B cell (primary cell): ENCODE measurements at regions not wholly inside any gene's neighbourhood (a gene's known extent, or its start where the extent isn't known, plus 50 kb on each side); places are given as distances from the start of the nearest gene placed in this dataset.

Experiments
- ATAC-seq: fragments of 200-7000 bp; cut with Tn5 transposase; one replicate; pipeline ENCODE4 v1.10.0; 2021; ENCODE audit warnings: low read depth, mild to moderate bottlenecking, moderate number of reproducible peaks, moderate library complexity
- CTCF ChIA-PET: fragments of 350-600 bp; sonication (Branson Sonifier 250); formaldehyde crosslinking; loops from one replicate; lab custom pipeline; 2021; ENCODE audit warnings: antibody characterized with exemption, inconsistent platforms; lab: Charles Lee
- POLR2A ChIA-PET: fragments of 350-600 bp; sonication (Branson Sonifier 250); formaldehyde crosslinking; loops from one replicate; lab custom pipeline; 2021; ENCODE audit warnings: antibody characterized with exemption; lab: Charles Lee
- DNase-seq: peaks from one replicate; pipeline ENCODE4 v3.0.0; 2013
- H2AFZ ChIP-seq: 2 replicates; pipeline ENCODE4 v1.6.1; 2012; ENCODE audit warnings: mild to moderate bottlenecking, low read depth, low read length; ENCODE audit not compliant: insufficient read depth, poor library complexity, severe bottlenecking
- H3K27ac ChIP-seq, 2 donors: 1 replicate in 1 of 2; 2 replicates in 1 of 2; pipeline ENCODE4 v1.5.1; 2012 to 2013; ENCODE audit warnings: low read length in 2 of 2, mild to moderate bottlenecking in 2 of 2, moderate library complexity in 1 of 2
- H3K27me3 ChIP-seq, 4 experiments: fragments of 200-600 bp in 1 of 4; sonication (generic) in 1 of 4; replicated peaks in 1 of 4; 1 replicate in 2 of 4; 2 replicates in 2 of 4; pipeline versions ENCODE4 v1.6.1 to v1.7.0; 2013 to 2016; ENCODE audit warnings: low read length in 3 of 4, mild to moderate bottlenecking in 2 of 4, mixed read lengths in 1 of 4, moderate library complexity in 1 of 4; ENCODE audit not compliant: insufficient read depth in 4 of 4, control insufficient read depth in 3 of 4; ENCODE audit errors: control extremely low read depth in 1 of 4
- H3K36me3 ChIP-seq, 2 experiments: replicated peaks in 1 of 2; 1 replicate in 1 of 2; 2 replicates in 1 of 2; pipeline versions ENCODE4 v1.6.1 to v1.7.1; 2013; ENCODE audit warnings: low read length in 1 of 2; ENCODE audit not compliant: insufficient read depth in 2 of 2, control insufficient read depth in 1 of 2; ENCODE audit errors: control extremely low read depth in 1 of 2, extremely low read depth in 1 of 2
- H3K4me1 ChIP-seq, 2 donors: fragments of 200-600 bp in 1 of 2; sonication (generic) in 1 of 2; 1 replicate in 1 of 2; 2 replicates in 1 of 2; pipeline versions ENCODE4 v1.5.1 to v1.6.1; 2013 to 2017; ENCODE audit warnings: low read length in 2 of 2; ENCODE audit not compliant: control insufficient read depth in 2 of 2, insufficient read depth in 2 of 2
- H3K4me2 ChIP-seq: replicated peaks from 2 replicates; pipeline ENCODE3; 2012; ENCODE audit warnings: mild to moderate bottlenecking, low read depth, low read length; ENCODE audit not compliant: poor library complexity, severe bottlenecking
- H3K4me3 ChIP-seq, 5 experiments: fragments of 200-600 bp in 1 of 5; sonication (generic) in 1 of 5; 1 replicate in 3 of 5; 2 replicates in 2 of 5; pipeline versions ENCODE4 v1.5.1 to v1.7.0; 2011 to 2016; ENCODE audit warnings: low read length in 4 of 5, mild to moderate bottlenecking in 4 of 5, low read depth in 2 of 5, control low read depth in 1 of 5, moderate library complexity in 1 of 5; ENCODE audit not compliant: insufficient read depth in 1 of 5; ENCODE audit errors: control extremely low read depth in 1 of 5, extremely low read depth in 1 of 5
- H3K79me2 ChIP-seq: fragments of 200-600 bp; sonication (generic); one replicate; pipeline ENCODE4 v1.6.0; 2016; ENCODE audit warnings: low read length; ENCODE audit not compliant: control insufficient read depth, insufficient read depth
- H3K9ac ChIP-seq: fragments of 200-600 bp; sonication (generic); 2 replicates; pipeline ENCODE4 v1.6.1; 2017; ENCODE audit warnings: mild to moderate bottlenecking, low read length, moderate library complexity
- H3K9me3 ChIP-seq, 3 donors: one replicate each; pipeline versions ENCODE4 v1.6.1 to v1.7.1; 2013; ENCODE audit warnings: low read length in 2 of 3; ENCODE audit not compliant: control insufficient read depth in 2 of 3, insufficient read depth in 1 of 3; ENCODE audit errors: control extremely low read depth in 1 of 3
- H4K20me1 ChIP-seq: 2 replicates; pipeline ENCODE4 v1.6.0; 2012; ENCODE audit warnings: mild to moderate bottlenecking, low read length; ENCODE audit not compliant: insufficient read depth, control insufficient read depth, poor library complexity, severe bottlenecking
- H3K27ac Mint-ChIP-seq: one replicate; pipeline ENCODE4 v1.8.0; 2021; ENCODE audit warnings: mixed read lengths
- H3K27me3 Mint-ChIP-seq: one replicate; pipeline ENCODE4 v1.8.0; 2021; ENCODE audit warnings: mixed read lengths
- H3K4me1 Mint-ChIP-seq: one replicate; pipeline ENCODE4 v1.8.0; 2021; ENCODE audit warnings: mixed read lengths
- H3K4me3 Mint-ChIP-seq: one replicate; pipeline ENCODE4 v1.8.0; 2021; ENCODE audit warnings: mixed read lengths
- H3K9me3 Mint-ChIP-seq: one replicate; pipeline ENCODE4 v1.8.0; 2022; ENCODE audit warnings: mixed read lengths; ENCODE audit not compliant: insufficient read depth
- EZH2 ChIP-seq: IDR thresholded peaks from 2 replicates; pipeline ENCODE4 v1.6.1; 2012; ENCODE audit warnings: borderline replicate concordance, low read depth, mild to moderate bottlenecking, moderate library complexity, low read length; ENCODE audit not compliant: insufficient read depth, poor library complexity, severe bottlenecking
- WGBS: methylation state at CpG from one replicate; pipeline ENCODE4 v1.1.5; 2013; ENCODE audit warnings: missing lambda C conversion rate; ENCODE audit not compliant: insufficient coverage; 5-methylcytosine and 5-hydroxymethylcytosine counted together
- intact Hi-C: fragments of 100-400 bp; cut with micrococcal nuclease; formaldehyde crosslinking; loops from one replicate; pipeline ENCODE4 v1.10.0; 2022
- TF ChIP-seq, protein P1 (sequence below): fragments of 200-600 bp; IDR thresholded peaks from one replicate; pipeline ENCODE4 v1.8.0; 2022; ENCODE audit warnings: antibody characterized with exemption, mild to moderate bottlenecking

GRCh38 chr2:220202066-220202465, 574.6 kb downstream of the SLC4A3 start:
- Mint-ChIP-seq H3K27ac (no peak overlapping the region), H3K27me3 (no peaks in the 10 kb centered on the region), H3K4me3 (no peak overlapping the region), H3K4me1 (no peaks in the 10 kb centered on the region), H3K9me3 (no peaks in the 10 kb centered on the region)
- no peaks in the 10 kb centered on the region for H3K79me2 ChIP-seq
- H4K20me1 ChIP-seq, result no peaks in the 10 kb centered on the region
- no peak overlapping the region for H3K27ac ChIP-seq
- intact Hi-C loops, result no loop called here
- ATAC-seq (no peak), DNase-seq (no peak)
- H3K4me1 ChIP-seq, result no peaks in the 10 kb centered on the region
- no peak for TF ChIP-seq EZH2
- TF ChIP-seq, protein P1, sequence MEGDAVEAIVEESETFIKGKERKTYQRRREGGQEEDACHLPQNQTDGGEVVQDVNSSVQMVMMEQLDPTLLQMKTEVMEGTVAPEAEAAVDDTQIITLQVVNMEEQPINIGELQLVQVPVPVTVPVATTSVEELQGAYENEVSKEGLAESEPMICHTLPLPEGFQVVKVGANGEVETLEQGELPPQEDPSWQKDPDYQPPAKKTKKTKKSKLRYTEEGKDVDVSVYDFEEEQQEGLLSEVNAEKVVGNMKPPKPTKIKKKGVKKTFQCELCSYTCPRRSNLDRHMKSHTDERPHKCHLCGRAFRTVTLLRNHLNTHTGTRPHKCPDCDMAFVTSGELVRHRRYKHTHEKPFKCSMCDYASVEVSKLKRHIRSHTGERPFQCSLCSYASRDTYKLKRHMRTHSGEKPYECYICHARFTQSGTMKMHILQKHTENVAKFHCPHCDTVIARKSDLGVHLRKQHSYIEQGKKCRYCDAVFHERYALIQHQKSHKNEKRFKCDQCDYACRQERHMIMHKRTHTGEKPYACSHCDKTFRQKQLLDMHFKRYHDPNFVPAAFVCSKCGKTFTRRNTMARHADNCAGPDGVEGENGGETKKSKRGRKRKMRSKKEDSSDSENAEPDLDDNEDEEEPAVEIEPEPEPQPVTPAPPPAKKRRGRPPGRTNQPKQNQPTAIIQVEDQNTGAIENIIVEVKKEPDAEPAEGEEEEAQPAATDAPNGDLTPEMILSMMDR, result no peak
- H3K9me3 ChIP-seq, result no peaks in the 10 kb centered on the region
- H3K27me3 ChIP-seq, result no peaks in the 10 kb centered on the region
- no peak overlapping the region for H3K4me3 ChIP-seq
- ChIA-PET CTCF (no interaction called here), POLR2A (no interaction called here)
- H2AFZ ChIP-seq, result no peak overlapping the region
- no peak overlapping the region for H3K9ac ChIP-seq
- no peak overlapping the region for H3K4me2 ChIP-seq
- no peaks in the 10 kb centered on the region for H3K36me3 ChIP-seq

DNA sequence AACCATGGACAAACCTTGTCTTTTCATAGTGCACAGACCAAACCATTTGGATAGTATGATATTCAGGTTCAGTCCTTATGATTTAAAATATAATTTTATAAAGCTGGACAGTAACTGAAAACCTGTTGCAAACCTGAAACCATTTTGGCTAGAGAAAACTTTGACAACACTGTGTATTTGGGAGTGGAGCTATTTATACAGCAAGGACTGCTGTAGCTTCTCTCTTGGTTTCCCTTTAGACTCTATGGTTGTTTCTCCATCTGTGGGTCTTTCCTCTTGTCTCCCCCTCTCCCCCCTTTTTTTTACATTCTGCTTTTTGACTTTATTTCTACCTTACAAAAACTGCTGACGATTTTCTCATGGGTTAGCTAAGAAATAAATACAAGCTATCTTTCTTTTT, 581.7 kb downstream of the SLC4A3 start:
- no peaks in the 10 kb centered on the region for H3K9me3 ChIP-seq
- WGBS, result no CpG with 5 or more reads among the region's 1 CpG
- ChIA-PET CTCF (no interaction called here), POLR2A (no interaction called here)
- Mint-ChIP-seq H3K27me3 (no peaks in the 10 kb centered on the region), H3K4me1 (no peaks in the 10 kb centered on the region), H3K4me3 (no peak overlapping the region), H3K9me3 (no peaks in the 10 kb centered on the region), H3K27ac (no peak overlapping the region)
- no peak for ATAC-seq
- H3K36me3 ChIP-seq, result no peaks in the 10 kb centered on the region
- no peaks in the 10 kb centered on the region for H4K20me1 ChIP-seq
- H3K4me2 ChIP-seq, result no peak overlapping the region
- H3K4me1 ChIP-seq, result no peaks in the 10 kb centered on the region
- no peak overlapping the region for H3K27ac ChIP-seq
- no peaks in the 10 kb centered on the region for H3K27me3 ChIP-seq
- H3K79me2 ChIP-seq, result no peaks in the 10 kb centered on the region
- TF ChIP-seq EZH2, result no peak
- TF ChIP-seq, protein P1, result no peak
- no peak overlapping the region for H2AFZ ChIP-seq
- H3K9ac ChIP-seq, result no peak overlapping the region
- DNase-seq, result no peak
- H3K4me3 ChIP-seq, result no peak overlapping the region
- intact Hi-C loops, result no loop called here
